ENCODE measurements at regions not wholly inside any gene's neighbourhood (a gene's known extent, or its start where the extent isn't known, plus 50 kb on each side); places are given as distances from the start of the nearest gene placed in this dataset.

- Mint-ChIP-seq H3K9me3 (ENCODE audit: unreplicated experiment) (no peaks in the 10 kb centered on the region), H3K4me3 (ENCODE audit: unreplicated experiment) (no peak overlapping the region), H3K36me3 (ENCODE audit: low read depth, unreplicated experiment) (peaks cover 4% of the 10 kb centered on the region), H3K27me3 (ENCODE audit: unreplicated experiment) (no peaks in the 10 kb centered on the region), H3K27ac (ENCODE audit: unreplicated experiment) (no peak overlapping the region), H3K4me1 (ENCODE audit: unreplicated experiment) (no peaks in the 10 kb centered on the region)
- TF ChIP-seq, protein P1, sequence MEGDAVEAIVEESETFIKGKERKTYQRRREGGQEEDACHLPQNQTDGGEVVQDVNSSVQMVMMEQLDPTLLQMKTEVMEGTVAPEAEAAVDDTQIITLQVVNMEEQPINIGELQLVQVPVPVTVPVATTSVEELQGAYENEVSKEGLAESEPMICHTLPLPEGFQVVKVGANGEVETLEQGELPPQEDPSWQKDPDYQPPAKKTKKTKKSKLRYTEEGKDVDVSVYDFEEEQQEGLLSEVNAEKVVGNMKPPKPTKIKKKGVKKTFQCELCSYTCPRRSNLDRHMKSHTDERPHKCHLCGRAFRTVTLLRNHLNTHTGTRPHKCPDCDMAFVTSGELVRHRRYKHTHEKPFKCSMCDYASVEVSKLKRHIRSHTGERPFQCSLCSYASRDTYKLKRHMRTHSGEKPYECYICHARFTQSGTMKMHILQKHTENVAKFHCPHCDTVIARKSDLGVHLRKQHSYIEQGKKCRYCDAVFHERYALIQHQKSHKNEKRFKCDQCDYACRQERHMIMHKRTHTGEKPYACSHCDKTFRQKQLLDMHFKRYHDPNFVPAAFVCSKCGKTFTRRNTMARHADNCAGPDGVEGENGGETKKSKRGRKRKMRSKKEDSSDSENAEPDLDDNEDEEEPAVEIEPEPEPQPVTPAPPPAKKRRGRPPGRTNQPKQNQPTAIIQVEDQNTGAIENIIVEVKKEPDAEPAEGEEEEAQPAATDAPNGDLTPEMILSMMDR (IDR thresholded peaks at IDR 0.05; ENCODE audit: unreplicated experiment), result no peak
- no peak for DNase-seq (ENCODE audit: low spot score)
These were observed 63.4 kb upstream of the CSF1 start for GRCh38 chr1:109847251-109847650.

GRCh38 chr1:109846846-109847245 lies 63.8 kb upstream of the CSF1 start:
- Mint-ChIP-seq H3K4me3 (ENCODE audit: unreplicated experiment) (no peak overlapping the region), H3K4me1 (ENCODE audit: unreplicated experiment) (no peaks in the 10 kb centered on the region), H3K9me3 (ENCODE audit: unreplicated experiment) (no peaks in the 10 kb centered on the region), H3K27ac (ENCODE audit: unreplicated experiment) (no peak overlapping the region), H3K27me3 (ENCODE audit: unreplicated experiment) (no peaks in the 10 kb centered on the region), H3K36me3 (ENCODE audit: low read depth, unreplicated experiment) (peaks cover 4% of the 10 kb centered on the region)
- DNase-seq (ENCODE audit: low spot score), result no peak
- TF ChIP-seq, protein P1 (IDR thresholded peaks at IDR 0.05; ENCODE audit: unreplicated experiment), result no peak

- DNase-seq (ENCODE audit: low spot score), result no peak
- no peak overlapping the region for H3K27ac Mint-ChIP-seq (ENCODE audit: unreplicated experiment)
- TF ChIP-seq, protein P1 (IDR thresholded peaks at IDR 0.05; ENCODE audit: unreplicated experiment), result no peak
- no peaks in the 10 kb centered on the region for H3K27me3 Mint-ChIP-seq (ENCODE audit: unreplicated experiment)
- no peak overlapping the region for H3K4me3 Mint-ChIP-seq (ENCODE audit: unreplicated experiment)
- H3K9me3 Mint-ChIP-seq (ENCODE audit: unreplicated experiment), result no peaks in the 10 kb centered on the region
- H3K4me1 Mint-ChIP-seq (ENCODE audit: unreplicated experiment), result no peaks in the 10 kb centered on the region
- H3K36me3 Mint-ChIP-seq (ENCODE audit: low read depth, unreplicated experiment), result peaks cover 4% of the 10 kb centered on the region
These were observed 64.5 kb upstream of the CSF1 start for GRCh38 chr1:109846162-109846561.

GRCh38 chr1:109845658-109846057 lies 65.0 kb upstream of the CSF1 start:
- Mint-ChIP-seq H3K27me3 (ENCODE audit: unreplicated experiment) (no peaks in the 10 kb centered on the region), H3K27ac (ENCODE audit: unreplicated experiment) (no peak overlapping the region), H3K9me3 (ENCODE audit: unreplicated experiment) (no peaks in the 10 kb centered on the region), H3K4me3 (ENCODE audit: unreplicated experiment) (no peak overlapping the region), H3K36me3 (ENCODE audit: low read depth, unreplicated experiment) (peaks cover 4% of the 10 kb centered on the region), H3K4me1 (ENCODE audit: unreplicated experiment) (no peaks in the 10 kb centered on the region)
- no peak for DNase-seq (ENCODE audit: low spot score)
- TF ChIP-seq, protein P1 (IDR thresholded peaks at IDR 0.05; ENCODE audit: unreplicated experiment), result no peak

- no peak for DNase-seq (ENCODE audit: low spot score)
- no peaks in the 10 kb centered on the region for H3K4me1 Mint-ChIP-seq (ENCODE audit: unreplicated experiment)
- no peaks in the 10 kb centered on the region for H3K9me3 Mint-ChIP-seq (ENCODE audit: unreplicated experiment)
- no peaks in the 10 kb centered on the region for H3K27me3 Mint-ChIP-seq (ENCODE audit: unreplicated experiment)
- H3K36me3 Mint-ChIP-seq (ENCODE audit: low read depth, unreplicated experiment), result peaks cover 4% of the 10 kb centered on the region
- no peak overlapping the region for H3K27ac Mint-ChIP-seq (ENCODE audit: unreplicated experiment)
- TF ChIP-seq, protein P1 (IDR thresholded peaks at IDR 0.05; ENCODE audit: unreplicated experiment), result no peak
- no peak overlapping the region for H3K4me3 Mint-ChIP-seq (ENCODE audit: unreplicated experiment)
These were observed 66.0 kb upstream of the CSF1 start for GRCh38 chr1:109844609-109845008.

Data from endothelial cell (in vitro differentiated cells).